SH-SY5Y (cell line): ENCODE measurements at regions not wholly inside any gene's neighbourhood (a gene's known extent, or its start where the extent isn't known, plus 50 kb on each side); places are given as distances from the start of the nearest gene placed in this dataset.

ENCODE experiments used
- GATA2 ChIP-seq: IDR thresholded peaks from 2 replicates; pipeline ENCODE4 v1.6.1; 2011; ENCODE audit warnings: mild to moderate bottlenecking, low read depth, low read length
- GATA3 ChIP-seq: IDR thresholded peaks from 2 replicates; pipeline ENCODE4 v1.6.1; 2011; ENCODE audit warnings: low read depth, mild to moderate bottlenecking, low read length, moderate library complexity

- TF ChIP-seq GATA2 (no peak), GATA3 (no peak)
Measured at GRCh38 chr4:179595671-179596410, 2153.6 kb upstream of the AGA start.

GRCh38 chr4:179596621-179597020 lies 2154.4 kb upstream of the AGA start:
- no peak for TF ChIP-seq GATA2
- TF ChIP-seq GATA3 = no peak

GRCh38 chr4:179597301-179597700 lies 2155.1 kb upstream of the AGA start:
- no peak for TF ChIP-seq GATA3
- TF ChIP-seq GATA2 = no peak

- TF ChIP-seq GATA2 (no peak), GATA3 (no peak)
Measured at GRCh38 chr4:179601671-179602070, 2159.4 kb upstream of the AGA start.

GRCh38 chr4:179605196-179605595 lies 2163.0 kb upstream of the AGA start:
- TF ChIP-seq GATA2 (no peak), GATA3 (no peak)

- no peak for TF ChIP-seq GATA3
- no peak for TF ChIP-seq GATA2
Measured at GRCh38 chr4:179607003-179607402, 2164.8 kb upstream of the AGA start.

- no peak for TF ChIP-seq GATA3
- no peak for TF ChIP-seq GATA2
Measured at GRCh38 chr4:179615704-179616103, 2173.5 kb upstream of the AGA start.

- no peak for TF ChIP-seq GATA3
- no peak for TF ChIP-seq GATA2
Measured at GRCh38 chr4:179618966-179619365, 2176.7 kb upstream of the AGA start.

- TF ChIP-seq GATA3 (no peak), GATA2 (no peak)
Measured at GRCh38 chr4:179624768-179625181, 2182.5 kb upstream of the AGA start.

- no peak for TF ChIP-seq GATA3
- TF ChIP-seq GATA2 = no peak
Measured at GRCh38 chr4:179625406-179625805, 2183.2 kb upstream of the AGA start.

- TF ChIP-seq GATA3 = no peak
- TF ChIP-seq GATA2 = no peak
Measured at GRCh38 chr4:179626687-179627086, 2184.4 kb upstream of the AGA start.

GRCh38 chr4:179631321-179631720 lies 2189.1 kb upstream of the AGA start:
- TF ChIP-seq GATA2 (no peak), GATA3 (no peak)

- TF ChIP-seq GATA2 (no peak), GATA3 (no peak)
Measured at GRCh38 chr4:179634862-179635261, 2192.6 kb upstream of the AGA start.

GRCh38 chr4:179662522-179662921 lies 2220.3 kb upstream of the AGA start:
- no peak for TF ChIP-seq GATA3
- no peak for TF ChIP-seq GATA2

- no peak for TF ChIP-seq GATA2
- TF ChIP-seq GATA3 = no peak
Measured at GRCh38 chr4:179663641-179664429, 2221.6 kb upstream of the AGA start.
